SJSA1 (cell line): ENCODE measurements at regions not wholly inside any gene's neighbourhood (a gene's known extent, or its start where the extent isn't known, plus 50 kb on each side); places are given as distances from the start of the nearest gene placed in this dataset.

Experiments
- DNase-seq, 2 experiments: peaks; one replicate each; pipeline ENCODE4 v3.0.0-alpha.2; 2015 to 2020; ENCODE audit warnings: low spot score in 2 of 2, low read depth in 1 of 2
- H3K27ac ChIP-seq: fragments of 250-450 bp; sonication (Bioruptor Pico); 2 replicates; pipeline ENCODE4 v1.5.1; 2020; ENCODE audit warnings: mild to moderate bottlenecking, moderate library complexity
- H3K27me3 ChIP-seq: fragments of 250-450 bp; sonication (Bioruptor Pico); replicated peaks from 2 replicates; pipeline ENCODE4 v1.5.1; 2020; ENCODE audit warnings: mild to moderate bottlenecking, moderate library complexity
- H3K36me3 ChIP-seq: fragments of 250-450 bp; sonication (Bioruptor Pico); 2 replicates; pipeline ENCODE4 v1.5.1; 2020; ENCODE audit warnings: mild to moderate bottlenecking
- H3K4me1 ChIP-seq: fragments of 250-450 bp; sonication (Bioruptor Pico); replicated peaks from 2 replicates; pipeline ENCODE4 v1.6.1; 2021; ENCODE audit warnings: mild to moderate bottlenecking
- H3K4me3 ChIP-seq: fragments of 250-450 bp; sonication (Bioruptor Pico); 2 replicates; pipeline ENCODE4 v1.5.1; 2020; ENCODE audit warnings: mild to moderate bottlenecking
- H3K9me3 ChIP-seq: fragments of 250-450 bp; sonication (Bioruptor Pico); replicated peaks from 2 replicates; pipeline ENCODE4 v1.5.1; 2020; ENCODE audit warnings: mild to moderate bottlenecking

GRCh38 chr4:19437008-19437407 lies 814.7 kb upstream of the SLIT2 start:
- DNase-seq, result no peak
- Histone ChIP-seq H3K4me3 (no peak overlapping the region), H3K27ac (no peak overlapping the region), H3K4me1 (no peaks in the 10 kb centered on the region), H3K9me3 (0 out of 2 replicates have a peak, but pooled peaks cover 9% of the 10 kb centered on the region), H3K27me3 (no peaks in the 10 kb centered on the region), H3K36me3 (no peaks in the 10 kb centered on the region)

GRCh38 chr4:19429684-19430083 lies 822.0 kb upstream of the SLIT2 start:
- H3K9me3 ChIP-seq, result peaks cover 3% of the 10 kb centered on the region; the same call in 1 of the 2 replicates
- DNase-seq, result no peak
- no peaks in the 10 kb centered on the region for H3K36me3 ChIP-seq
- H3K4me1 ChIP-seq, result no peaks in the 10 kb centered on the region
- no peaks in the 10 kb centered on the region for H3K27me3 ChIP-seq
- H3K27ac ChIP-seq, result no peak overlapping the region
- no peak overlapping the region for H3K4me3 ChIP-seq

- Histone ChIP-seq H3K27ac (no peak overlapping the region), H3K36me3 (no peaks in the 10 kb centered on the region), H3K4me1 (no peaks in the 10 kb centered on the region), H3K9me3 (no peaks in the 10 kb centered on the region), H3K27me3 (no peaks in the 10 kb centered on the region), H3K4me3 (no peak overlapping the region)
- DNase-seq, result no peak
Measured at GRCh38 chr4:19425146-19425545, 826.6 kb upstream of the SLIT2 start.

- Histone ChIP-seq H3K4me3 (no peak overlapping the region), H3K27me3 (no peaks in the 10 kb centered on the region), H3K4me1 (no peaks in the 10 kb centered on the region), H3K36me3 (no peaks in the 10 kb centered on the region), H3K27ac (no peak overlapping the region), H3K9me3 (no peaks in the 10 kb centered on the region)
- DNase-seq, result no peak
Measured at GRCh38 chr4:19417256-19417655, 834.4 kb upstream of the SLIT2 start.

DNA sequence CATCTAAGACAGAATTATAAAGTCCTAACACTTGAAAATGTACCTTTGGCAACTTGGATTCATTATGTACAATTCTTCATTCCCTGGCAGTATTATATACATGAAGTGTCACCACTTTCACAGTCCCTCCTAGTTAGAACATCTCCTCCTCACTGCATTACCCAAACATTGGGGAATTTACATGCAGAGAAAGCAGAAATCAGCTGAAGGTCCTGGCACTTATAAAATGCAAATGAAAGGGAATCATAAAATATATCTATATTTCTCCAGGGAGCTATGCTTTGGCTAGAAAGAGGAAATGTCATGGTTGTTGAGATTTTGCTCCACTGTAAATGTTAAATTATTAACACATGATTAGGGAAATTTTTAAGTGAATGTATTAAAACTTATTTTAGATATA lies 835.6 kb upstream of the SLIT2 start:
- no peaks in the 10 kb centered on the region for H3K9me3 ChIP-seq
- H3K36me3 ChIP-seq, result no peaks in the 10 kb centered on the region
- H3K4me3 ChIP-seq, result no peak overlapping the region
- H3K27me3 ChIP-seq, result no peaks in the 10 kb centered on the region
- no peaks in the 10 kb centered on the region for H3K4me1 ChIP-seq
- H3K27ac ChIP-seq, result no peak overlapping the region
- DNase-seq, result no peak

DNA sequence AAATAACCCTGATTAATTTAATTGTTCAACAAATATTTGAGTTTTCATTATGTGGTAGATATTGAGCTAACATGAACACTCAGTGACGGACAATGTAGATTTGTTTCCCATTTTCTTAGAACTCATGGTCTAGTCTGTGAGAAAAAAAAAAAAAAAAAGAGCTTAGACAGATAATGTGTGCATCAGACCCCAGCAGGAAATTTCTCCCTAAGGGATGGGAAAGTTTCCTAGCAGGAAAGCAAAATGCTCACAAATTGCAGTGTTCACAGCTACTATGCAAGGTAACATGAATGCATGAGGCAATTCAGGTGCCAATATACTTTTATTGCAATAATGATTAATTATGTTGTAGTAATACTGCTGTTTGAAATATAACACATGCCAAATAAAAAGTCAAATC lies 843.2 kb upstream of the SLIT2 start:
- Histone ChIP-seq H3K27ac (no peak overlapping the region), H3K4me3 (no peak overlapping the region), H3K36me3 (no peaks in the 10 kb centered on the region), H3K27me3 (no peaks in the 10 kb centered on the region), H3K9me3 (no peaks in the 10 kb centered on the region), H3K4me1 (no peaks in the 10 kb centered on the region)
- DNase-seq, result no peak

DNA sequence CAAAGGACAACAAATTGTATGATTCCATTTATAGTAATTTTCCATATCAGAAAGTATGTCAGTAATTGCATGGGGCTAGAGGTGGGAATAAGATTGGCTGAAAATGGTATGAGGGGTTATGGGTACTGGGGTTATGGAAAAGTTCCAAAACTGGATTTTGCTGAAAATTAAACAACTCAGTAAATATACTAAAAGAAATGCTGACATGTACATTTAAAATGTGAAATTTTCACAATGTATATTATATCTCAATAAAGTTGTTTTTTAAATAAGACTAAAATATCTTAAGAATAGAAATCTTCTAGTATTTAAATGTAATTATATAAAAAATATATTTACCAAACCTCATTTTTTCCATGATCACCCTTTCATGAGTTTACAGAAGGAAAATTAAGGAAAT lies 844.9 kb upstream of the SLIT2 start:
- Histone ChIP-seq H3K9me3 (no peaks in the 10 kb centered on the region), H3K4me3 (no peak overlapping the region), H3K27ac (no peak overlapping the region), H3K27me3 (no peaks in the 10 kb centered on the region), H3K4me1 (no peaks in the 10 kb centered on the region), H3K36me3 (no peaks in the 10 kb centered on the region)
- no peak for DNase-seq

- no peak overlapping the region for H3K4me3 ChIP-seq
- H3K9me3 ChIP-seq, result no peaks in the 10 kb centered on the region
- no peaks in the 10 kb centered on the region for H3K27me3 ChIP-seq
- H3K27ac ChIP-seq, result no peak overlapping the region
- no peak for DNase-seq
- no peaks in the 10 kb centered on the region for H3K36me3 ChIP-seq
- 0 out of 2 replicates have a peak, but pooled peaks cover 2% of the 10 kb centered on the region for H3K4me1 ChIP-seq
Measured at GRCh38 chr4:19403786-19404370, 847.8 kb upstream of the SLIT2 start.

- DNase-seq, result no peak
- H3K27ac ChIP-seq, result no peak overlapping the region
- H3K9me3 ChIP-seq, result no peaks in the 10 kb centered on the region
- H3K36me3 ChIP-seq, result no peaks in the 10 kb centered on the region
- 0 out of 2 replicates have a peak, but pooled peaks cover 3% of the 10 kb centered on the region for H3K4me1 ChIP-seq
- no peak overlapping the region for H3K4me3 ChIP-seq
- H3K27me3 ChIP-seq, result no peaks in the 10 kb centered on the region
Measured at GRCh38 chr4:19402581-19403065, 849.1 kb upstream of the SLIT2 start.

DNA sequence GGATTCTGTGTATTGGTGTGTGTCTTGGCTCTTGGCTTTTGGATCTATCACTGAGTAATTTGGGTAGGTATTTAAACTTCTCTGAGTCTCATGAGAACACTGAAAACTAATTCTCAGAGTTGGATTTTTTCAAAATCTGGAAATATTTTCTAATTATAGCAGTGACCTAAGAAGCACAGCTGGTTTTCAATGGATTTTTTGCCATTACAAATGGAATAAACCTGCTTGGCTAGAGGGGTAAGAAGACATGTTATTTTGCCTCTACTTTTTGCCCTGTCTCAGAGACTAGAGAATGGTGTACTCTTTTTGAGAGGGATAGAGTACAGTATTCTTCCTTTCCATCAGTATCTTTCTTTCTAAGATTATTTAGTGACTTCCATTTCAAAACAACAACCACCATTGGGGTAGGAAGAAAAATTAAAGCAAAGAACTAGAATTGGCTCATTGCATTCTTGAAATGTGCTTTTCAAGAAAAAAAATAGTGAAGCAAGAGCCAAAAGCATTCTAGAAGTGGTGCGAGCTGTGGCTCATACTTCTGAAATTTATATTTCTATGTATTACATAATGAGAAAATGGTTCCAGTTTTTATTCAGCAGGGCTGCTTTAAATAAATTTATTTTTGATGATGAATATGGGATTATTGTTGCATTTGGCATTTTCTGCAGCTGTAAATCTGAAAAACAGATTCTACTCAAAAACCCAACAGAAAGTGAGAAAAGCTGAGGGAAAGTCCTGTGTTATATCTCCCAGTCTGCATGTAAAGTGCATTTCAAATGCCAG lies 850.2 kb upstream of the SLIT2 start:
- no peaks in the 10 kb centered on the region for H3K36me3 ChIP-seq
- no peak for DNase-seq
- no peak overlapping the region for H3K27ac ChIP-seq
- H3K4me3 ChIP-seq, result no peak overlapping the region
- no peaks in the 10 kb centered on the region for H3K9me3 ChIP-seq
- no peaks in the 10 kb centered on the region for H3K27me3 ChIP-seq
- H3K4me1 ChIP-seq, result 0 out of 2 replicates have a peak, but pooled peaks cover 3% of the 10 kb centered on the region

DNA sequence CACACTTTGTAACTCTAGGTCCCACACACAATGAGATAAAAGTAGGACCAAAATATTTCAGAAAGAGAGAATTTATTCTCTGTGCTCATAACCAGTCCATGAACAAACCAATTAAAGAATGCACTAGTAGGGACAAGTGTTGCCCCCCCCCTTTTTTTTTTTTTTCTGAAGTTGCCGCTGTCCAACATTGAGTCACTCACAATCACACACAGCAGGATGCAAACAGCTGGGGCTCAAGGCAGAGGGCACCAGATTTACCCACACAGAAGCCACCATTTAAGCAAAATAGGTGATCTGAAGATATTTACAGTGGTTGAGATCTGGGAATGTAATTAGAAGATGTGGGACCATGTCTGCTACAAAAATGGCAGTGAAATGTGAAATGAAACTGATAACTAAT lies 850.9 kb upstream of the SLIT2 start:
- DNase-seq, result no peak
- H3K27ac ChIP-seq, result no peak overlapping the region
- H3K27me3 ChIP-seq, result no peaks in the 10 kb centered on the region
- H3K4me3 ChIP-seq, result no peak overlapping the region
- H3K4me1 ChIP-seq, result 0 out of 2 replicates have a peak, but pooled peaks cover 3% of the 10 kb centered on the region
- H3K9me3 ChIP-seq, result no peaks in the 10 kb centered on the region
- H3K36me3 ChIP-seq, result no peaks in the 10 kb centered on the region

GRCh38 chr4:19399001-19399400 lies 852.7 kb upstream of the SLIT2 start:
- no peaks in the 10 kb centered on the region for H3K36me3 ChIP-seq
- H3K27me3 ChIP-seq, result no peaks in the 10 kb centered on the region
- 0 out of 2 replicates have a peak, but pooled peaks cover 3% of the 10 kb centered on the region for H3K4me1 ChIP-seq
- H3K27ac ChIP-seq, result peak overlapping the region; percentile 4; the same call in 1 of the 2 replicates
- H3K4me3 ChIP-seq, result no peak overlapping the region
- H3K9me3 ChIP-seq, result no peaks in the 10 kb centered on the region
- DNase-seq, result peak in 1 of 2 experiments; percentile 42

- Histone ChIP-seq H3K9me3 (no peaks in the 10 kb centered on the region), H3K27ac (no peak overlapping the region), H3K4me3 (no peak overlapping the region), H3K27me3 (no peaks in the 10 kb centered on the region), H3K36me3 (no peaks in the 10 kb centered on the region), H3K4me1 (peaks cover 6% of the 10 kb centered on the region)
- DNase-seq, result peak in 1 of 2 experiments; percentile 25
Measured at GRCh38 chr4:19386786-19387185, 864.9 kb upstream of the SLIT2 start.

DNA sequence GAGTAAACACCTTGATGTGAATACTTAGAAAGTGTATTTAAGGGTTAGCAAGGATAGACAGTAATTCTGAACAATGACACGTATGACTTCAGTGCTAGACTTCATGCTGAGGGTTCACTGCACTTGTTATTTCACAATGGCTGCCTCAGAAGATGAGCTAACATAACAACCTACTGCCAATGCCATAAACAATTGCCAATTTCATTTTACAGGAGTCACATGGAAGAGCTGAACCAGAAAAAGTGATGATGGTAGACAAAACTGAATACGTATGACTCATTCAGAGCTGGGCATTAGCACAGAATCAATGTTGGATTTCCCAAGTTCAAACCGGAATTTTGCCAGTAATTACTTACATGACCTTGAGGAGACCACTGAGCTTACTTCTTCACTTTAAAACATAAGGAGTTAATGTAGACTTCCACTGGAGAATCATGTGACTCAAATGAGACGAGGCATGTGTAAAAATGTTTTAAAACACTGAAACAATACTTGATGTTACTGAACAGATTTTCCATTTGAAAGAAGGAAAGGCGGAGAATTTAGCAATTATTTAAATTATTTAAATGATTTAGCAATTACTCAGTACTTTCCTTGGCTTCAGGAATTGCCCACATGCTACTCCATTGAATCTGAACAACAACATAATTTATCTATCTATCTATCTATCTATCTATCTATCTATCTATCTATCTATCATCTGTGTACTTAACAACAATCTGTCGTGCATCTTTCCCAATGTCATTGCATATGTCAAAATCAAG lies 868.5 kb upstream of the SLIT2 start:
- no peak overlapping the region for H3K4me3 ChIP-seq
- H3K27me3 ChIP-seq, result no peaks in the 10 kb centered on the region
- no peak overlapping the region for H3K27ac ChIP-seq
- no peaks in the 10 kb centered on the region for H3K36me3 ChIP-seq
- H3K4me1 ChIP-seq, result peaks cover 24% of the 10 kb centered on the region
- no peak for DNase-seq
- H3K9me3 ChIP-seq, result no peaks in the 10 kb centered on the region
